Naive thymus-derived CD8-positive, alpha-beta T cell (primary cell): ENCODE measurements at regions not wholly inside any gene's neighbourhood (a gene's known extent, or its start where the extent isn't known, plus 50 kb on each side); places are given as distances from the start of the nearest gene placed in this dataset.

Experiments
- ATAC-seq, 2 donors: fragments of 150-1000 bp; cut with Tn5 transposase in 1 of 2; sonication (Bioruptor Pico), chemical (Tn5 transposase) in 1 of 2; 1 replicate in 1 of 2; 2 replicates in 1 of 2; pipeline ENCODE4 v1.10.0; 2021; ENCODE audit warnings: mild to moderate bottlenecking in 2 of 2, moderate library complexity in 2 of 2
- POLR2A ChIA-PET: fragments of 350-600 bp; sonication (Branson Sonifier 250); formaldehyde crosslinking; loops from one replicate; lab custom pipeline; 2021; ENCODE audit warnings: antibody characterized with exemption; lab: Charles Lee
- DNase-seq, 10 donors: peaks; one replicate each; pipeline versions ENCODE4 v3.0.0 to v3.0.0-alpha.2; 2020 to 2022
- H3K27ac Mint-ChIP-seq, 10 donors: one replicate each; pipeline ENCODE4 v1.8.0; 2020 to 2022; ENCODE audit warnings: mild to moderate bottlenecking in 10 of 10, mixed read lengths in 10 of 10, moderate library complexity in 4 of 10, inconsistent platforms in 1 of 10
- H3K27me3 Mint-ChIP-seq, 5 donors: one replicate each; pipeline ENCODE4 v1.8.0; 2021 to 2022; ENCODE audit warnings: mixed read lengths in 5 of 5
- H3K36me3 Mint-ChIP-seq, 3 donors: one replicate each; pipeline ENCODE4 v1.8.0; 2020 to 2022; ENCODE audit warnings: mixed read lengths in 3 of 3, mild to moderate bottlenecking in 2 of 3, inconsistent platforms in 1 of 3
- H3K4me1 Mint-ChIP-seq, 4 donors: one replicate each; pipeline ENCODE4 v1.8.0; 2021 to 2022; ENCODE audit warnings: mixed read lengths in 4 of 4
- H3K4me3 Mint-ChIP-seq, 10 donors: one replicate each; pipeline ENCODE4 v1.8.0; 2020 to 2022; ENCODE audit warnings: mild to moderate bottlenecking in 10 of 10, mixed read lengths in 10 of 10, moderate library complexity in 6 of 10, inconsistent platforms in 1 of 10
- H3K9me3 Mint-ChIP-seq, 9 donors: one replicate each; pipeline ENCODE4 v1.8.0; 2020 to 2022; ENCODE audit warnings: mixed read lengths in 9 of 9, mild to moderate bottlenecking in 3 of 9, inconsistent platforms in 1 of 9, moderate library complexity in 1 of 9

- no peak for DNase-seq
- Mint-ChIP-seq H3K4me3 (no peak overlapping the region), H3K27me3 (peaks cover 0 to 7% (median 0%) of the 10 kb centered on the region in 5 donors), H3K4me1 (no peaks in the 10 kb centered on the region), H3K27ac (no peak overlapping the region), H3K9me3 (peaks cover 0 to 3% (median 0%) of the 10 kb centered on the region in 9 donors), H3K36me3 (no peaks in the 10 kb centered on the region)
- POLR2A ChIA-PET, result no interaction called here
- ATAC-seq, result no peak
Observed at GRCh38 chr7:42406358-42406757, 169.3 kb upstream of the GLI3 start.

GRCh38 chr7:42405782-42406181 is 168.8 kb upstream of the GLI3 start:
- Mint-ChIP-seq H3K4me3 (no peak overlapping the region), H3K36me3 (no peaks in the 10 kb centered on the region), H3K27me3 (peaks cover 0 to 1% (median 0%) of the 10 kb centered on the region in 5 donors), H3K9me3 (peaks cover 0 to 3% (median 0%) of the 10 kb centered on the region in 9 donors), H3K27ac (no peak overlapping the region), H3K4me1 (no peaks in the 10 kb centered on the region)
- POLR2A ChIA-PET, result no interaction called here
- ATAC-seq (no peak), DNase-seq (no peak)

GRCh38 chr7:42403831-42404230 is 166.8 kb upstream of the GLI3 start:
- Mint-ChIP-seq H3K9me3 (peaks cover 0 to 3% (median 0%) of the 10 kb centered on the region in 9 donors), H3K27ac (no peak overlapping the region), H3K4me1 (no peaks in the 10 kb centered on the region), H3K4me3 (no peak overlapping the region), H3K36me3 (no peaks in the 10 kb centered on the region), H3K27me3 (no peaks in the 10 kb centered on the region)
- no peak for ATAC-seq
- DNase-seq, result no peak
- POLR2A ChIA-PET, result no interaction called here

- ATAC-seq (no peak), DNase-seq (no peak)
- H3K4me1 Mint-ChIP-seq, result no peaks in the 10 kb centered on the region
- H3K27me3 Mint-ChIP-seq, result no peaks in the 10 kb centered on the region
- H3K36me3 Mint-ChIP-seq, result no peaks in the 10 kb centered on the region
- POLR2A ChIA-PET, result no interaction called here
- no peak overlapping the region for H3K27ac Mint-ChIP-seq
- H3K9me3 Mint-ChIP-seq, result peaks cover 0 to 3% (median 0%) of the 10 kb centered on the region in 9 donors
- no peak overlapping the region for H3K4me3 Mint-ChIP-seq
Observed at GRCh38 chr7:42400961-42401360, 164.0 kb upstream of the GLI3 start.

GRCh38 chr7:42400211-42400772 is 163.3 kb upstream of the GLI3 start:
- POLR2A ChIA-PET, result no interaction called here
- H3K36me3 Mint-ChIP-seq, result no peaks in the 10 kb centered on the region
- H3K9me3 Mint-ChIP-seq, result peaks cover 0 to 3% (median 0%) of the 10 kb centered on the region in 9 donors
- H3K4me1 Mint-ChIP-seq, result no peaks in the 10 kb centered on the region
- H3K27me3 Mint-ChIP-seq, result no peaks in the 10 kb centered on the region
- DNase-seq (no peak), ATAC-seq (no peak)
- no peak overlapping the region for H3K4me3 Mint-ChIP-seq
- H3K27ac Mint-ChIP-seq, result no peak overlapping the region

GRCh38 chr7:42395607-42396006 is 158.6 kb upstream of the GLI3 start:
- peaks cover 0 to 2% (median 0%) of the 10 kb centered on the region in 9 donors for H3K9me3 Mint-ChIP-seq
- POLR2A ChIA-PET, result no interaction called here
- peaks cover 0 to 6% (median 3%) of the 10 kb centered on the region in 5 donors for H3K27me3 Mint-ChIP-seq
- no peak overlapping the region for H3K4me3 Mint-ChIP-seq
- no peak for ATAC-seq
- H3K36me3 Mint-ChIP-seq, result no peaks in the 10 kb centered on the region
- no peaks in the 10 kb centered on the region for H3K4me1 Mint-ChIP-seq
- no peak for DNase-seq
- peak overlapping the region in 1 of 10 donors; percentile 45 for H3K27ac Mint-ChIP-seq

GRCh38 chr7:42392826-42393225 is 155.8 kb upstream of the GLI3 start:
- H3K27me3 Mint-ChIP-seq, result peaks cover 0 to 12% (median 3%) of the 10 kb centered on the region in 5 donors
- no peak overlapping the region for H3K4me3 Mint-ChIP-seq
- POLR2A ChIA-PET, result no interaction called here
- ATAC-seq (no peak), DNase-seq (no peak)
- no peaks in the 10 kb centered on the region for H3K4me1 Mint-ChIP-seq
- no peak overlapping the region for H3K27ac Mint-ChIP-seq
- no peaks in the 10 kb centered on the region for H3K36me3 Mint-ChIP-seq
- peaks cover 0 to 2% (median 0%) of the 10 kb centered on the region in 9 donors for H3K9me3 Mint-ChIP-seq

- no peak for ATAC-seq
Observed at GRCh38 chr7:42389697-42390096, 152.7 kb upstream of the GLI3 start.

GRCh38 chr7:42385912-42386311 is 148.9 kb upstream of the GLI3 start:
- H3K27me3 Mint-ChIP-seq, result peaks cover 0 to 9% (median 0%) of the 10 kb centered on the region in 5 donors
- peaks cover 0 to 4% (median 0%) of the 10 kb centered on the region in 9 donors for H3K9me3 Mint-ChIP-seq
- ATAC-seq (no peak), DNase-seq (no peak)
- POLR2A ChIA-PET, result no interaction called here
- no peak overlapping the region for H3K4me3 Mint-ChIP-seq
- H3K27ac Mint-ChIP-seq, result no peak overlapping the region
- no peaks in the 10 kb centered on the region for H3K36me3 Mint-ChIP-seq
- no peaks in the 10 kb centered on the region for H3K4me1 Mint-ChIP-seq

More at GRCh38 chr7:42389697-42390096, 152.7 kb upstream of the GLI3 start:
- H3K27me3 Mint-ChIP-seq, result peaks cover 0 to 12% (median 2%) of the 10 kb centered on the region in 5 donors
- no peaks in the 10 kb centered on the region for H3K4me1 Mint-ChIP-seq
- no peak for DNase-seq
- no peaks in the 10 kb centered on the region for H3K36me3 Mint-ChIP-seq
- H3K27ac Mint-ChIP-seq, result no peak overlapping the region
- POLR2A ChIA-PET, result no interaction called here
- H3K9me3 Mint-ChIP-seq, result peaks cover 0 to under 1% (median 0%) of the 10 kb centered on the region in 9 donors
- H3K4me3 Mint-ChIP-seq, result no peak overlapping the region

- POLR2A ChIA-PET, result no interaction called here
- no peak overlapping the region for H3K4me3 Mint-ChIP-seq
- ATAC-seq, result no peak
- peaks cover 0 to 4% (median 0%) of the 10 kb centered on the region in 9 donors for H3K9me3 Mint-ChIP-seq
- H3K4me1 Mint-ChIP-seq, result no peaks in the 10 kb centered on the region
- no peak overlapping the region for H3K27ac Mint-ChIP-seq
- no peak for DNase-seq
- no peaks in the 10 kb centered on the region for H3K36me3 Mint-ChIP-seq
- peaks cover 0 to 2% (median 0%) of the 10 kb centered on the region in 5 donors for H3K27me3 Mint-ChIP-seq
Observed at GRCh38 chr7:42381161-42381560, 144.2 kb upstream of the GLI3 start.

- DNase-seq, result no peak
- Mint-ChIP-seq H3K4me3 (no peak overlapping the region), H3K36me3 (no peaks in the 10 kb centered on the region), H3K4me1 (no peaks in the 10 kb centered on the region), H3K27ac (no peak overlapping the region), H3K27me3 (peaks cover 0 to 2% (median 0%) of the 10 kb centered on the region in 5 donors), H3K9me3 (peaks cover 0 to 4% (median 0%) of the 10 kb centered on the region in 9 donors)
- ATAC-seq, result no peak
- POLR2A ChIA-PET, result no interaction called here
Observed at GRCh38 chr7:42380401-42380800, 143.4 kb upstream of the GLI3 start.

- Mint-ChIP-seq H3K27me3 (peaks cover 0 to 11% (median 4%) of the 10 kb centered on the region in 5 donors), H3K4me3 (no peak overlapping the region), H3K9me3 (peaks cover 0 to 15% (median 1%) of the 10 kb centered on the region in 9 donors), H3K36me3 (no peaks in the 10 kb centered on the region), H3K4me1 (no peaks in the 10 kb centered on the region), H3K27ac (no peak overlapping the region)
- ATAC-seq (no peak), DNase-seq (no peak)
- POLR2A ChIA-PET, result no interaction called here
Observed at GRCh38 chr7:42378149-42378548, 141.1 kb upstream of the GLI3 start.

- Mint-ChIP-seq H3K27ac (no peak overlapping the region), H3K4me3 (no peak overlapping the region), H3K9me3 (peaks cover 0 to 20% (median 5%) of the 10 kb centered on the region in 9 donors), H3K36me3 (no peaks in the 10 kb centered on the region), H3K4me1 (no peaks in the 10 kb centered on the region), H3K27me3 (peaks cover 2 to 13% (median 3%) of the 10 kb centered on the region in 5 donors)
- no peak for DNase-seq
- POLR2A ChIA-PET, result no interaction called here
- no peak for ATAC-seq
Observed at GRCh38 chr7:42373285-42373684, 136.3 kb upstream of the GLI3 start.

GRCh38 chr7:42372479-42372878 is 135.5 kb upstream of the GLI3 start:
- no peak for DNase-seq
- Mint-ChIP-seq H3K9me3 (peaks cover 0 to 27% (median 8%) of the 10 kb centered on the region in 9 donors), H3K27me3 (peaks cover 2 to 13% (median 3%) of the 10 kb centered on the region in 5 donors)

More at GRCh38 chr7:42372479-42372878, 135.5 kb upstream of the GLI3 start:
- no peak overlapping the region for H3K4me3 Mint-ChIP-seq
- POLR2A ChIA-PET, result no interaction called here
- ATAC-seq, result no peak
- no peak overlapping the region for H3K27ac Mint-ChIP-seq
- H3K4me1 Mint-ChIP-seq, result no peaks in the 10 kb centered on the region
- H3K36me3 Mint-ChIP-seq, result no peaks in the 10 kb centered on the region
